ENCODE measurements at regions not wholly inside any gene's neighbourhood (a gene's known extent, or its start where the extent isn't known, plus 50 kb on each side); places are given as distances from the start of the nearest gene placed in this dataset.

DNA sequence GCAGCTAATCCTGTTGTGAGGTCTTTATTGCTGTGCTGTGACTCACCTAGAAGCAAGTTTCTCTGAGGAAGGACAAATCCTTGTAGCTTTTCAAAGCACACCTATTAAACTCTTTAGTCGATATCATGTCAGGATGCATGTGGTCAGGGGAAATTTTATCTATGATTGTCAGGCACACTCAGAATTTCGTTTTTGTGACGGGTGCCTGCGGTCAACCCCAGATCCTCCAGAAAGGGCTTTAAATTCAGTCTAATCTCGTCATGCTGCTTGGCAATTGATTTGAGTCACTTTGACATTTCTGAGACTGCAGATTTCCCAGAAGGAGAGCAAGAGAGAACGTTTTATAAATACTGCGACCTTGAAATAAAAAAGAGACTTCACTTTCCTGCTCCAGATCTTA, 316.9 kb downstream of the FGF9 start:
- TF ChIP-seq, protein P1, sequence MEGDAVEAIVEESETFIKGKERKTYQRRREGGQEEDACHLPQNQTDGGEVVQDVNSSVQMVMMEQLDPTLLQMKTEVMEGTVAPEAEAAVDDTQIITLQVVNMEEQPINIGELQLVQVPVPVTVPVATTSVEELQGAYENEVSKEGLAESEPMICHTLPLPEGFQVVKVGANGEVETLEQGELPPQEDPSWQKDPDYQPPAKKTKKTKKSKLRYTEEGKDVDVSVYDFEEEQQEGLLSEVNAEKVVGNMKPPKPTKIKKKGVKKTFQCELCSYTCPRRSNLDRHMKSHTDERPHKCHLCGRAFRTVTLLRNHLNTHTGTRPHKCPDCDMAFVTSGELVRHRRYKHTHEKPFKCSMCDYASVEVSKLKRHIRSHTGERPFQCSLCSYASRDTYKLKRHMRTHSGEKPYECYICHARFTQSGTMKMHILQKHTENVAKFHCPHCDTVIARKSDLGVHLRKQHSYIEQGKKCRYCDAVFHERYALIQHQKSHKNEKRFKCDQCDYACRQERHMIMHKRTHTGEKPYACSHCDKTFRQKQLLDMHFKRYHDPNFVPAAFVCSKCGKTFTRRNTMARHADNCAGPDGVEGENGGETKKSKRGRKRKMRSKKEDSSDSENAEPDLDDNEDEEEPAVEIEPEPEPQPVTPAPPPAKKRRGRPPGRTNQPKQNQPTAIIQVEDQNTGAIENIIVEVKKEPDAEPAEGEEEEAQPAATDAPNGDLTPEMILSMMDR (IDR thresholded peaks at IDR 0.05): no peak
- TF ChIP-seq POLR2A (IDR thresholded peaks at IDR 0.05): no peak

All from lower leg skin (tissue), 3 donors.